GM21526 (cell line): ENCODE measurements at regions not wholly inside any gene's neighbourhood (a gene's known extent, or its start where the extent isn't known, plus 50 kb on each side); places are given as distances from the start of the nearest gene placed in this dataset.
"Not testable (repeated sequence)": the region's sequence is repeated elsewhere in the genome, so short reads cannot be mapped to it uniquely, and the experiment has no call there.

Source experiments
- ATAC-seq: cut with Tn5 transposase; IDR thresholded peaks from one replicate; pipeline ENCODE4 v1.9.1; 2021; ENCODE audit warnings: moderate library complexity; ENCODE audit not compliant: unreplicated experiment, low FRiP score

GRCh38 chr6:74343804-74344203, 647.8 kb downstream of the CD109 start:
- no peak for ATAC-seq

GRCh38 chr6:74343321-74343720, 647.3 kb downstream of the CD109 start:
- ATAC-seq, result not testable (repeated sequence)

GRCh38 chr6:74334722-74335121, 638.7 kb downstream of the CD109 start:
- no peak for ATAC-seq

- no peak for ATAC-seq
Measured at GRCh38 chr6:74333406-74333805, 637.4 kb downstream of the CD109 start.

GRCh38 chr6:74320715-74321114, 624.7 kb downstream of the CD109 start:
- no peak for ATAC-seq

- no peak for ATAC-seq
Measured at GRCh38 chr6:74320074-74320473, 624.1 kb downstream of the CD109 start.

GRCh38 chr6:74319292-74319691, 623.3 kb downstream of the CD109 start:
- ATAC-seq, result no peak

GRCh38 chr6:74318738-74319137, 622.7 kb downstream of the CD109 start:
- ATAC-seq, result no peak

- no peak for ATAC-seq
Measured at GRCh38 chr6:74312081-74312480, 616.1 kb downstream of the CD109 start.

GRCh38 chr6:74311431-74311830, 615.4 kb downstream of the CD109 start:
- no peak for ATAC-seq

- no peak for ATAC-seq
Measured at GRCh38 chr6:74289884-74290283, 593.9 kb downstream of the CD109 start.

GRCh38 chr6:74287932-74288331, 591.9 kb downstream of the CD109 start:
- no peak for ATAC-seq

- no peak for ATAC-seq
Measured at GRCh38 chr6:74287441-74287840, 591.4 kb downstream of the CD109 start.

GRCh38 chr6:74284284-74284683, 588.3 kb downstream of the CD109 start:
- ATAC-seq, result no peak

- ATAC-seq, result no peak
Measured at GRCh38 chr6:74283532-74283931, 587.5 kb downstream of the CD109 start.

- no peak for ATAC-seq
Measured at GRCh38 chr6:74282143-74282689, 586.2 kb downstream of the CD109 start.

GRCh38 chr6:74280130-74280692, 584.2 kb downstream of the CD109 start:
- no peak for ATAC-seq

GRCh38 chr6:74277777-74278186, 581.8 kb downstream of the CD109 start:
- no peak for ATAC-seq

- no peak for ATAC-seq
Measured at GRCh38 chr6:74273541-74273940, 577.5 kb downstream of the CD109 start.

GRCh38 chr6:74269600-74269858, 573.5 kb downstream of the CD109 start:
- ATAC-seq, result no peak

- no peak for ATAC-seq
Measured at GRCh38 chr6:74268815-74269599, 573.0 kb downstream of the CD109 start.

GRCh38 chr6:74259981-74260380, 564.0 kb downstream of the CD109 start:
- no peak for ATAC-seq
